ENCODE measurements at regions not wholly inside any gene's neighbourhood (a gene's known extent, or its start where the extent isn't known, plus 50 kb on each side); places are given as distances from the start of the nearest gene placed in this dataset.

- Histone ChIP-seq H3K9me3 (no peaks in the 10 kb centered on the region), H3K36me3 (no peaks in the 10 kb centered on the region), H3K4me1 (no peaks in the 10 kb centered on the region), H3K4me3 (no peak overlapping the region), H3K27ac (no peak overlapping the region), H3K27me3 (no peaks in the 10 kb centered on the region)
- no peak for TF ChIP-seq CTCF (IDR thresholded peaks at IDR 0.05)
- no peak for DNase-seq (ENCODE audit: low spot score)
Measured at GRCh38 chr6:8982668-8983067, 547.3 kb upstream of the SLC35B3 start.

DNA sequence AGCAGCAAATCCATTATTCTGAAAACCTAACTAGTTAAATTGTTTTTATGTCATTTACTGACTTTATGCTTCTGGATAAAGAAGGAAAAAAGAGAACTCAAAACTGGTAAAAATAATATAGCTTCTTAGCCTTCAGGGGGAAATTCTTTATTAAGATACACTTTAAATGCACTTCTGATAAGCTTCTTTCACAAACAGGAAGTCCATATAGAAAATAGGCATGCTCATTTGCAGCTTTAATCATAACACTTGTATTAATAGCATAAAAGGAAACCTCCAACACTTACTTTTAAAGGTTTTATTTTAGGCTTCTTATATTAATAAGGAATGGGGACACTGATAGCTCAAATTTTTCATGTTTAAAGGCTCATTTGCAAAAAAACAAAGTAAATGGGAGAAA lies 538.0 kb upstream of the SLC35B3 start:
- Histone ChIP-seq H3K4me1 (no peaks in the 10 kb centered on the region), H3K4me3 (no peak overlapping the region), H3K27me3 (no peaks in the 10 kb centered on the region), H3K36me3 (no peaks in the 10 kb centered on the region), H3K27ac (no peak overlapping the region), H3K9me3 (peaks cover 0 to 29% of the 10 kb centered on the region in 2 donors)
- no peak for TF ChIP-seq CTCF (IDR thresholded peaks at IDR 0.05)
- DNase-seq (ENCODE audit: low spot score): no peak

DNA sequence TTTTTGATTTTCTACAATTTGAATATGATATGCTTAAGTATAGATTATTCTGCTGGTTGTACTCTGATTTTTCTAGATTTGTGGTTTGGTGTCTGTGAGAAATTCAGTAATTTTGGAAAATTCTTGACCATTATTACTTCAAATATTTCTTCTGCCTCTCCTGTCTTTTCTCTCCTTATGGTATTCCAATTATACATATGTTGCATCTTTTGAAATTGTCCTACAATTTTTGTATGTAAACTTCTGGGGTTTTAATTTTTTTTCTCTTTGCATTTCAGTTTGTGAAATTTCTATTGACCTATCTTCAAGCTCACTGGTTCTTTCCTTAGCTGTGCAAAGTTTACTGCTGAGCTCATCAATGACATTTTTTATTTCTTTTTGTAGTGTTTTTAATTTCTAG lies 534.4 kb upstream of the SLC35B3 start:
- Histone ChIP-seq H3K36me3 (no peaks in the 10 kb centered on the region), H3K4me3 (no peak overlapping the region), H3K9me3 (peaks cover 0 to 33% of the 10 kb centered on the region in 2 donors), H3K27me3 (no peaks in the 10 kb centered on the region), H3K4me1 (no peaks in the 10 kb centered on the region), H3K27ac (no peak overlapping the region)
- no peak for DNase-seq (ENCODE audit: low spot score)
- TF ChIP-seq CTCF (IDR thresholded peaks at IDR 0.05): no peak

- H3K27ac ChIP-seq: no peak overlapping the region
- no peak overlapping the region for H3K4me3 ChIP-seq
- no peaks in the 10 kb centered on the region for H3K36me3 ChIP-seq
- H3K27me3 ChIP-seq: no peaks in the 10 kb centered on the region
- no peak for DNase-seq (ENCODE audit: low spot score)
- H3K9me3 ChIP-seq: no peaks in the 10 kb centered on the region
- TF ChIP-seq CTCF (IDR thresholded peaks at IDR 0.05): no peak
- H3K4me1 ChIP-seq: no peaks in the 10 kb centered on the region
Measured at GRCh38 chr6:8958894-8959511, 523.7 kb upstream of the SLC35B3 start.

DNA sequence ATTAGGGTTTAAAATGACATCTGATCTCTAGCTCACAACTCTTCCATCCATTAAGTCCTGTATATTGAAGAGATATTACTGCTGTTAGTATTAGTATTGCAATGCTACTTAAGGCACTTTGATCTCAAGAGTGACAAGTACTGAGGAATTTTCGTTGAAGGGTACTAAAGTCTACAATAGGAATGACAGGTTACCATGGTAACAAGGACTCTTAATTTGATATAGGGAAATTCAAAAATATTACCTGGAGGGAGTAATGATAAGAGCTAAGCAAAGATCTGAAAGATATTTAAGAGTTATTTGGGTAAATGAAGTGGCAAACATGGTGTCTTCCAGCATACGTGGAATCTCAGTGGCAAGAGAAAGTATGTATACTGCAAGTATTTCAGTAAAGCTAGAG lies 518.0 kb upstream of the SLC35B3 start:
- no peak for DNase-seq (ENCODE audit: low spot score)
- no peaks in the 10 kb centered on the region for H3K36me3 ChIP-seq
- no peak overlapping the region for H3K4me3 ChIP-seq
- TF ChIP-seq CTCF (IDR thresholded peaks at IDR 0.05): no peak
- H3K4me1 ChIP-seq: no peaks in the 10 kb centered on the region
- H3K27me3 ChIP-seq: no peaks in the 10 kb centered on the region
- no peaks in the 10 kb centered on the region for H3K9me3 ChIP-seq
- H3K27ac ChIP-seq: no peak overlapping the region

DNA sequence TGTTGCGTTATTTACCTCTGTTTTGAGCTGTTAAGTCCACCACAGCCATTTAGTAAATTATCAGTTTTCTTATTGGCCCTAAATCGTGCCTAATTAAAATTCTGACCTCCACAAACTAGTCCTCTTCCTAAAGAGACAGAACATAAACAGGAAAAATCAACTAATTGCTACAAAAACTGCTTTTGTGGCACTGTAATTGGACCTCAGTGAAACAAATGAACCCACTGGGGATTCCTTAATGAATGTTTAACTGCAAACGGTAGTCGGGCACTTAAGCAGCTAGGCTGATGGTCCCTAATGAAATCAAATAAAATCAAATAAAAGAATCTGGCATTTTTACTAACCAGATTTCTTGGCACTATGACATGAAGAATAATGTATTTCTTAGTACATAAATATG lies 513.4 kb upstream of the SLC35B3 start:
- no peak overlapping the region for H3K4me3 ChIP-seq
- no peaks in the 10 kb centered on the region for H3K9me3 ChIP-seq
- H3K27me3 ChIP-seq: no peaks in the 10 kb centered on the region
- no peaks in the 10 kb centered on the region for H3K36me3 ChIP-seq
- no peak overlapping the region for H3K27ac ChIP-seq
- no peaks in the 10 kb centered on the region for H3K4me1 ChIP-seq
- TF ChIP-seq CTCF (IDR thresholded peaks at IDR 0.05): no peak
- no peak for DNase-seq (ENCODE audit: low spot score)
